NCI-H1092 treated with DMSO at 0.1 percent for 48 hours (cell line): ENCODE measurements at regions not wholly inside any gene's neighbourhood (a gene's known extent, or its start where the extent isn't known, plus 50 kb on each side); places are given as distances from the start of the nearest gene placed in this dataset.
"Not testable (repeated sequence)": the region's sequence is repeated elsewhere in the genome, so short reads cannot be mapped to it uniquely, and the experiment has no call there.

Experiments used
- DNase-seq: peaks from one replicate; lab custom pipeline; 2025; lab: John Stamatoyannopoulos, UW

DNA sequence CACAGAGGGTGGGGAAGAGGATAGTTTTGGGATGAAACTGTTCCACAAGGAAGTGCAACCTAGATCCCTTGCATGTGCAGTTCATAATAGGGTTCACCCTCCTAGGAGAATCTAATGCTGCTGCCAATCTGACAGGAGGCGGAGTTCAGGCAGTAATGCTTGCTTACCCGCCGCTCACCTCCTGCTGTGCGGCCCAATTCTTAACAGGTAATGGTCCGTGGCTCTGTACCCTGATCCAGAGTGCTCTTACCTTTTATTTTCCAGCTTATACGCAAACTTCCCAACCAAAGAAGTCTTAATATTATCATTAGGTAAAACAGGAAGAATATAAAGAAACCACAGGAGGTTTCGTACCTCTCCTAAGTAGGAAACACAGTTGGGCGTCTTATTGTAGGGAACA lies 82.7 kb upstream of the CD302 start:
- no peak for DNase-seq

DNA sequence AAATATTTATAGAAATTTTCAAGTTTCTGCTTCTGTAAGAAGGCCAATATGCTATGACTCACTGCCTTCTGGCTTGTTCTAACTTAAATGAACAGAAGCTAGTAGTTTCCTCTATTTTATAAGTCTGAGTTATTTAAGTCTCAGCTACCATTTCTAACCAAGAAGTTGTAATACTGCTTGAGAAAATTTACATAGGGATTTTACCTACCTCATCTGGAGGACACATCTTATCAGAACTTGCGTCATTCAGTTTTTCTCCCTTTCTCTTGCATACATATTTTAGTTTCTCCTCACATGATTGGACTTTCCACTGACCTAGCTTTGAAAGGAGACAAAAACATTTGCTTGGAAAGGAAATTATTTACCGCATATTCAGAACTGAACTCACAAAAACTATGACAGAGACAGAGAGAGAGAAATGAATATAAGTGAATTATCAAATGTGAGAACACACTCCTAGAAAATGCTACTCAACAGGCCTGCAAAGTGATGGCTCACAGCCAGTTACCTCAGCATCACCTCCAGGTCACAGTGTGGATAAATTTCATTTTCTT lies 81.1 kb upstream of the CD302 start:
- DNase-seq = no peak

DNA sequence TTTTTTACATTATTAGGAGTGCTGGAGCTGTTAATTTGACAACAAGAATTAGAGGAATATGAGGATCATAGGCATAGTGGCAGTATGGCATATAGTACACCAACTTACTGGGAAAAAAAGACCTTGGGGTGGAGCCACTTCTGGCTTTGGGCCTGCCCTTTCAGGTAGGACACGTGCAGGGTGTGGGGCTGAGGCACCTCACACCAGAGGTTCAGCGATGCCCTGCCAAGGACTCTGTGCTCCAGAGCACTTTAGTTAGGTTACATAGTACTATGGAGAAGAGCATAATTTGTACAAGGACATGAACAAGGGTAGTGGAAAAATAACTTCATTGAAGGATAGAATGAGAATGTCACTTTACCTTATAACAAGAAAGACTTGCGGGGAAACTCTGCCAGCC lies 77.1 kb upstream of the CD302 start:
- peak; percentile 25 for DNase-seq

DNA sequence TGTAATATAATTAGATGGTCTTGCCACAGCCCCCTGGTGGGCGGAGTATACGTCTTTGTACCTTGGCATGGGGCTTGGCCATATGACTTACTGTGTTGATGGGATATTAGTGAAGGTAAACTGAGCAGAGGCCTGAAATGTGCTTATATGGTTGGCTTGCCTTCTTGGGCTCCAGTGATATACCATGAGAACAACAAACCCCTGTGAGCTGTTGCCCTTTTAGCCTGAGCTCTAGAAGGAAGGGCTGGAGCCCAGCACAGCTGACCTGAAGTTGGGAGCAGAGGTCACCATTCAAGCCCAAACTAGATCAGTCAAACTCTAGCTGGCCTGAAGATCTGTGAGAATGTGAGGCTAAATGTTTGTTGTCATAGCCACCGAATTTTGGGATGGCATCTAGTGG lies 75.2 kb upstream of the CD302 start:
- DNase-seq = no peak

DNA sequence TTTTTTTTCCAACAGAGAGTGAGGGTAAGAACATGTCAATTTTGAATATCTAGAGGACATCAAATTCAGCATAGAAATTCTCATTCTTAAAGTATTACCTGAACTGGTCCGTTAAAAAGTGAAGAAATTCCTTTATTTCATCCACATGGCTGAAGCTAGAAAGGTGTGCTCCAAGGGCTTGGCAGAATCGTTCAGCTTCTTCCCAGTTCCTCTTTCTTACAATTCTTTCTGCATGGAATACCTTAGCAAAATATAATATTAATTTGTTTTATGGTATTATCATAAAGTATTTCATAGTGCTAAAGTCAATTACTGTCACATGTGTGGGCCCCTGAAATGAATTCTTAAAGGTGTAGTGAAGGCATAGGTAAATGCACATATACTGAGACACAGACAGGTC lies 74.3 kb upstream of the CD302 start:
- no peak for DNase-seq

DNA sequence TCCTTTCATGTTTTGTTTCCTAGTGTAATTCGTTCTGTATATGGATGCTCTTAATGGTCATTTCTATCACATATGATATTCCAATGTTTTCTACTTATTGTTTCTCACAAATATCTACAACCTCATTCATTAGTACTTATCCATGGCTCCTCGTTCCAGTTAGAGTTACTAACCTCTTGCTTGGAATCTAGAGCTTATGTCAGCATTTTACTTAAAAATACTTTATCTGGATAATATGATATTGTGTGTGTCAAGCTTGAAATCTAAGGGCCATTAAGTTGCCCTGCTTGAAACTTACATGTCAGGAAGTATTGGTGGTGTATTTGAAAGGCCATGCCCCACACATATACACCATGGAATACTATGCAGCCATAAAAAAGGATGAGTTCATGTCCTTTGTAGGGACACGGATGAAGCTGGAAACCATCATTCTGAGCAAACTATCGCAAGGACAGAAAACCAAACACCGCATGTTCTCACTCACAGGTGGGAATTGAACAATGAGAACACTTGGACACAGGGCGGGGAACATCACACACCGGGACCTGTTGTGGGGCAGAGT lies 70.7 kb upstream of the CD302 start:
- DNase-seq = not testable (repeated sequence)

DNA sequence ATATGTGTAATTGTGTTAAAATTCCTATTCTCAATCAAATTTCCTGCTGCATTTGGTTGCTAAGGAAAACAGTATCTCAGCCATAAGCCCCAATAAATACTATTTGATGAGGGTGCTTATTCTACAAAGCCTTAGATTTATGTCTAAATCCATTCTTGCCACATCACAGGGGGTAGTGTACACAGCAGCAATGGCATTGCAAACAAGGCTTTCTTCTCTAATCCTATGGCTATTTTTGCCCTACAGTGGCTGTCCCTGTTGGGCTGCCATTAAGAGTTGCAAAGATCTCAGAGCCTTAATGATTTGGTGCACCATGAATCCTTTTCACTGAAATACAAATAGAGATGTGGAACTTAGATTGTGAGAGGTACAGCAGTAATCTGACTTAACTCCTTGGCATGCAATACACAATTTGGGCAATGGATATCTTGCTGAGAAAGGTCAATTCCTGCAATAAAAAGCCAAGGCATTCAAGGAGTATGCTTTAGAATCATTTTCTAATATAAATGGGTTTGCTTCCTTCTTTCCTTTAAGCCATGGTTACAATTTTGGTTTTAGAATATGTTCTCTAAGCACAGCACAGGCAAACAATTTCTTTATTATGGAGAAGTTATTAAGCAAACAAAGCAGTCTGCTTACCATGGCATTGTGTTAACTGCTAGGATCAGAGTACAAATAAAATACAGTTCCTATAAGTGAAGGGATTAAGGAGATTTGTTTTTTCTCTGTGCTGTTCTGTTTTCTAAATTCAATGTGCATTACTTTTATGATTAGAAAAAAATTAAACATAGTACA lies 69.8 kb upstream of the CD302 start:
- DNase-seq = peak; percentile 51

DNA sequence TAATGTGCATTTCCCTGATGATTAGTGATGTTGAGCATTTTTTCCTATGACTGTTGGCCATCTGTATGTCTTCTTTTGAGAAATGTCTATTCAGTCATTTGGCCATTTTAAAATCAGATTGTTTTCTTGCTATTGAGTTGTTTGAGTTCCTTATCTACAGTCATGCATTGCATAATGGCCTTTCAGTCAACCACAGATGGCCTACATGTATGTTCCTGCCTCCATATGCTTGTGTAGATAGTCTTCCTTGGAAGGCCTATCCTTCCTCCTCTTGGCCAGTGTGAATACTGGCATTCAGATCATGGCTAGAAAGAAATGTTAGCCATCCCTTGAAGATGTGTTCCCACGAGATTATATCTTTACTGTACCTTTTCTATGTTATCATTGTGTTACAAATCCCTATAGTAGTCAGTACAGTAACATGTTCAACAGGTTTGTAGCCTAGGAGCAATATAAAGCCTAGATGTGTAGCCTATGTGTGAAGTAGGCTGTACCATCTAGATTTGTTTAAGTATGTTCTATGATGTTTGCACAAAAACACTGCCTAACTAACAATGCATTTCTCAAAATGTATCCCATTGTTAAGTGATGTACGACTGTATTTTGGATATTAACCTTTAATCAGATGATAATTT lies 65.6 kb upstream of the CD302 start:
- no peak for DNase-seq

DNA sequence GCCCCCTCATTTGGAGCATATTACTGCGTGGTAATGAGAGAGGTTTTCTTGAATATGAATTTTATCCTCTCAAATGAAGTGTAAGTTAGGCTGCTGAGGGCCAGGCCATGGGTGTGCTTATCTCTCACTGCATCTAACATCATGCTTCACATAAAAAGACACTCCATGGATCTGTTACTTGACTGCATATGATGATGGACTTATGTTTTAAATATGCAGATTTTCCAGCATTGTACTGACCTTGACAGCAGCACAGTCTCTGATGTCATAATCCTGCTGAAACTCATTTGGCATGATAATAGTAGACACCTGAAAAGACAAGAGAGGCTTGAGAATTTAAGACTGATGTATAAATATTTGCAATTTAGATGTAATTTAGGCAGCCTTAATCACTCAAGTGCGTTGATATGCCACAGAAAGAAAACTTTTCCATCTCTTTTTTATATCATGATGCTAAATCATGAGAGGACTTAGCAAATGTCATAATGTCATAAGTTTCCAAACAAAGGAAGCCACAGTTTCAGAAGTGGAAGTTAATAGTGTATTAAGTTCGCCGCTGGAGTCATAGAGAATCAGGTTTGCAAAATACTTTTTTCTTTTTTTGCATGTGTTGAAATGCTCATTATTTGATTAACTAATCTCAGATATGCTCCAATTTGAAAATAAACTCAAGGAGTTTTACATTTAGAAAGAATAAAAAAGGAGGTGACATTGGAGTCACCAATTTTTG lies 62.7 kb upstream of the CD302 start:
- DNase-seq = no peak

DNA sequence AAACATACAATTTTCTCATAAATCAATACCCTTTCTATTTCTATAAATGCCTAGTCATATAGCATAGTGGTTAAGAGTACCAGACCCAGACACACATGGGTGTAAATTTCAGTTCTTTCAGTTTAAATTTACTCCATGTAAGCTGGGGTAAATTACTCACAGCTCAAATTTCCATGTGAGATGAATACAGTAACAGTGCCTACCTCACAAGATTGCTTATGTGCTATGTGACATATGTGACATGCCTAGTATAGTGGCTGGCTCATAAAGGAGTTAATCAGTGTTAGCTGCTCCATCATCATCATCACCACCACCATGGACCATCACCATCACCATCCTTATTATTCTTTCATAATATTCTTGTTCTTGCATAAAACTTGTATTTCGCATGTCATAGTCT lies 61.6 kb upstream of the CD302 start:
- DNase-seq = no peak

DNA sequence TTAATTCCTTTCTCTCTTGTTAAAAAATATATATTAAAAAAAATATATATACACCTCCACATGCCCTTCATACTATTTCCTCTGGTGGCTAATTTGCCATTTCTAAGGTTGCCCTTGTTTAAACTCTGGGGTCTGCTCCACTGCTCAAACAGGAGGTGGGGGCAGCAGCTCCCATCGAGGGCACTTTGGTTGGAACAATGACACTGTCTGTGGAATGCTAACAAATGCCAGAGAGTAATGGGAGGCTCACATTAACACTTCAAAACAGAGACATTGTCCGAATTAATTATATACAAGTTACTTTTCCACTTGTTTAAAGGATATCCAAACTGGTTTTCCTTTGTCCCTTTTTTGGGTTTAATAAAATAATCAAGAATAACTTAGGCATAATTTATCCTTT lies 58.8 kb upstream of the CD302 start:
- DNase-seq = no peak

DNA sequence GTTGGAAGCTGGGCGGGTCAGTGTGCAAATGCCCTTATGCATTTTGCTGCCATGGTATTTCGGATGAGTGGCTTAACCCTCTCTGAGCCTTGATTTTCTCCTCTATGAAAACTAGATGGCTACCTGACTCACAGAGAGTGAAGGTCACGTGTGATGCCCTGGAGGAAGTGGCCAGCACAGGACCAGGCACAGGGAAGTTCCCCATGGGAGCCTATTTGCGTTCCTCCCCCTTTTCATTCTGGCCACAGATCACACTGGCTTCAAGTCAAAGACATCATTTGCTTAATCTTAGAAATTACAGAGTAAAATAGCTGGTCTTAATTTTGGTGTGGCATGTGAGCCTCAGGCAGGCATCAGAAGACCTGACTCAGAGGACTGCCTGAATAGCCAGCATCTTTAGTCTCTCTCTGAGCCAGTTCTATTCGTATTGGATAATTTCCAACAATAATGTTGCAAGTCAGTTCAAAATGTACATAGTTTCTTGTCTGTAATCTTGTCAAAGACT lies 57.6 kb upstream of the CD302 start:
- DNase-seq = no peak

DNA sequence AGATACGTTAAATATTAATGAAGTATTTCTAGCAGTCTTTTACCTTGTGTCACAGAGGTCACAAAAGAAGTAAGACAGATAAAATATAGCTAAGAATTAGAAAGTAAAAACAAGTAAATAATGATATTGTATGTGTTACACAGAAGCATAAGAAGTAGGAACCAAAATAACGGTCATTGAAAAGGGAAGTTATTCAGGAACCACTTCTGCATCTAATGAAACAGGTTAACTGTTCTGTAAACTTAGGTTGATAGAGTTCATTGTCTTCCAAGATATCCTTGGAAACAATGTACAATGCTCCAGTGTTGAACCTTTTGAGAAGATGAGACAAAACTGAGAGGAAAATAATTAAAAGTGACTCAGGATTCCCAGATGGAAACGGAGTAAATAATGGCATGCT lies 57.1 kb upstream of the CD302 start:
- no peak for DNase-seq

DNA sequence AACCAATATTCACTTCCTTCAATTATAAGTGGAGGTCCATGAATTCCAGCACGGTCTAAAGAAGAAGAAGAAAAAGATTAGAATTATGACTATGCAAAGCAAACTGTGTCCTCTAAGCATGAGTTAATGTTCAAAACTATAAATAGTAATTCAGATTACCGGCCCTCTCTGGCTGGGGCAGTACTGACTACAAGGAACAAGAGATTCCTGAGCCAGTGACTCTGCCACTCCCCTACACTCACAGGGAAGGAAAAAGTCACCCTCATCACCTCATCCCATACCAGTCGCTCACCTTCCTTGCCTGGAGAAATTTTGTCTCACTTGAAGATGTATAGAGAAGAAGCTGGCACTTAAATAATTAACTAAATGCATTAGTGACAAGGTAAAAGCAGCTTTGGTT lies 56.5 kb upstream of the CD302 start:
- DNase-seq = no peak

DNA sequence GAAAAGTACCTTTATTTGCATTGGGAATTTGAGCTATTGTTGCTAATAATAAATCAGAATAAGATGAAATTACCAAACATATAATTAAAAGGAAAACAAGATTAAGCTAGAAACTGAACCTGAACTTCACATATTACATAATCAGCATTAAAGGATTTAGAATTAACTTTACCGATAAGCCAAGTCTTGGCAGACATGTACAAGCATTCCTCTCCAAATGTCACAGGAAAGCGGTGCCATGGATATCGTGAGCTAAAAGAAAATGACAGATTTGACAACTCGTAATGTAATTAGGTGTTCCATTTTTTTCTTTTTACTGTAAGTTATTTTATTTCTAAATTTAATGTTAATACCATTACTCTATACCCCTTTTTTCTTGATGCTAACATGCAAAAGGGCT lies 55.1 kb upstream of the CD302 start:
- DNase-seq = no peak

DNA sequence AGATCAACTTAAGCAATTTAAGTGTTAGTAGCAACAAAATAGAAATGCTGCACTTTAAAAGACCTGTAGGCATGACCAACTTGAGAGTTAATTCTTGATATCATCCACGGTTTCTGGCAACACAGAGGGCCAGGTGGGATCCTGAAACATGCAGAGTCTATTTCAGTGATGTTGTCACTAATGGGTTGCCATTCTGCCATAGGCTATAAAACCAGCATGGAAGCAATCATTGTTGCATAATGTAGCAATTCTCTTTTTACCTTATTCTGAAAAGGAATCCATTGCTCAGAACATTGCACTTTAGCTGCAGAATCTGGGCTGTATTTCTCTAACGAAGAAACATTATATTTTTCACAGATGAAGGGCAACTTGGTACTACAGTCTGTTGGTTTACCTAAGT lies 53.9 kb upstream of the CD302 start:
- no peak for DNase-seq

DNA sequence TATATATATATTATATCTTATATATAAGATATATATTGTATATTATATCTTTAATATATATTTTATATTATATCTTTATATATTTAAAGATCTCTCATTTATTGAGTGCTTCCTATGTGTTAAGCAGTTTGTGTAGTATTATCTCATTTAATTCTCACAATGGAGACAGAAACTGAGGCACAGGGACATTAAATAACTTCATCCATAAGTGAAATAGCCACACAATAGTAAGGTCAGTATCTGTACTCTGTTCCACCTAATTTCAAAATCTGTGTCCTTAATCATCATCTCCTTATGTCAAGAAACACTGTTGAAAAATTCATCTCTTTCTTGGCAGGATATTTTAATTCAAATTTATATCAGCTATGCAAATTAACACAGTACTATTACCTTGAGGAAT lies 52.8 kb upstream of the CD302 start:
- DNase-seq = no peak

DNA sequence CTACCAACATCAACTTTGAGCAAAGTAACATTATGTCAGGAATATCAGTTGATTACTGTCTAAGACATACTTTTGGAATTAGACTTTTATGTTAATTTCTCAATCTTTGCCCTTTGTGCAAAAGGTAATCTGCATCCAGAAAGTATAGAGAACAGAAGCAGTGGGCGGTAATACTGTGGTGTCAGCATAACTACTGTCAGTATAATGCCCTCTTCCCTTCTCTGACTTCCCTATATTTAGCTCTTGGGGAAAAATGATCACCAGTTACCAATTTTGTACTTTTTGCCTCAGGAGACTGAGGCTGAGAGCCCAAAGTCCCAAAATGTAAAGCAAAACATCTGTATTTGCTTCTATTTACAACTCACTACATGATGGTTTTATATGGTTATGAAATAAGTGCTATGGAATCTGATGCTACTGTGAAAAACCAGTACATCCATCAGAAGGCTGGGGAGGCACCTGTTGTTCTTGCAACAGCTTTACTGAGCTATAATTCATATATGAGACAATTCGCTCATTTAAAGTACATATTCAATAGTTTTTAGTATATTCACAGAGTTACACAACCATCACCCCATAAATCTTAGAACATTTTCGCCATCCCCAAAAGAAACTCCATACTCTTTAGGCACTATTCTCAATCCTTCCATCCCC lies 51.3 kb upstream of the CD302 start:
- no peak for DNase-seq
